HFFc6 (cell line): ENCODE measurements at regions not wholly inside any gene's neighbourhood (a gene's known extent, or its start where the extent isn't known, plus 50 kb on each side); places are given as distances from the start of the nearest gene placed in this dataset.

Source experiments
- DNase-seq: peaks from one replicate; pipeline ENCODE4 v3.0.0-alpha.2; 2018
- H3K27ac Mint-ChIP-seq: 2 replicates; pipeline ENCODE4 v1.8.0; 2020; ENCODE audit warnings: mild to moderate bottlenecking, mixed read lengths
- H3K27me3 Mint-ChIP-seq: 2 replicates; pipeline ENCODE4 v1.8.0; 2021; ENCODE audit warnings: mild to moderate bottlenecking, moderate library complexity, mixed read lengths; ENCODE audit not compliant: insufficient read depth
- H3K36me3 Mint-ChIP-seq: 2 replicates; pipeline ENCODE4 v1.8.0; 2021; ENCODE audit warnings: low read depth, mixed read lengths
- H3K4me1 Mint-ChIP-seq: 2 replicates; pipeline ENCODE4 v1.8.0; 2020; ENCODE audit warnings: low read depth, mixed read lengths
- H3K4me3 Mint-ChIP-seq: 2 replicates; pipeline ENCODE4 v1.8.0; 2020; ENCODE audit warnings: mild to moderate bottlenecking, moderate library complexity, mixed read lengths
- H3K9me3 Mint-ChIP-seq: 2 replicates; pipeline ENCODE4 v1.8.0; 2020; ENCODE audit warnings: mild to moderate bottlenecking, mixed read lengths
- TF ChIP-seq, protein P1 (sequence below): fragments of 200-600 bp; sonication (generic); IDR thresholded peaks from 2 replicates; pipeline ENCODE4 v1.5.0; 2021; ENCODE audit warnings: antibody characterized with exemption, mild to moderate bottlenecking

DNA sequence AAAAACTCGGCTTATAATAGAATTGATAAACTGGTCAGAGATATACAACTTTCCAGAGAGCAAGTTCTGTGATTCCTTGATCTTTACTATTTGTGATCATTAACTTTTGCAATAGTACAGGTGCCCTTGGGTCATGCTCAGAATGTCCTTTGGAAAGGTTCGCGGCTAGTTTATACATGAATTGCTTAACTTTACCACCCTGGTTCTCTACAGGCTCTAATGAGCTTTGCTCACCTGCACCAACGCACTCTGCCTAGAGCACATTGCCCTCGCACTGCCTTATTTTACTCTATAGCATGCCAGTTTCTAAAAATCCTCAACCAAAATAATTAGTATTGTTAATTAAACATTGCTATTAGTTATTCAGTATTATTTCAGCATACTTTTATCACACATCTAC lies 931.2 kb upstream of the KCND2 start:
- Mint-ChIP-seq H3K4me1 (no peaks in the 10 kb centered on the region), H3K36me3 (no peaks in the 10 kb centered on the region)

DNA sequence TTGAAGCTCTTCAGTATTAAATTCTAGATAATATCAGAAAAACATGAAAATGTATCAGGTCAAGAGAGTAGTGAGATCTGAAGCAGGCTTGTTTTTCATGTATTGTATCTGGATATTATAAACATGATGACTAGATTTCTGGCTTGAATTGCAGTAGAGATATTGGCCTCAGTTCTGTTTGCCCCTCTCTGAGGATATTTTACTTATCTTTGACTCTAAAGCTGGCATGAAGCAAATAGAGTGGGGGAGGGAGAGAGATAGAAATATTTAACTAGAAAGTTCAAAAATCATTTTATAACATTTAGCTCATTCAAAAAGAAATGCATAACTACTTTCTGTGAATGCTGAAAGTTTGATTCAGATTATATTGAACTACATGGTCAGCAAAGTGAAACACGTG lies 929.7 kb upstream of the KCND2 start:
- Mint-ChIP-seq H3K27me3 (0 out of 2 replicates have a peak, but pooled peaks cover 2% of the 10 kb centered on the region), H3K9me3 (peaks cover 12% of the 10 kb centered on the region)
- TF ChIP-seq, protein P1, sequence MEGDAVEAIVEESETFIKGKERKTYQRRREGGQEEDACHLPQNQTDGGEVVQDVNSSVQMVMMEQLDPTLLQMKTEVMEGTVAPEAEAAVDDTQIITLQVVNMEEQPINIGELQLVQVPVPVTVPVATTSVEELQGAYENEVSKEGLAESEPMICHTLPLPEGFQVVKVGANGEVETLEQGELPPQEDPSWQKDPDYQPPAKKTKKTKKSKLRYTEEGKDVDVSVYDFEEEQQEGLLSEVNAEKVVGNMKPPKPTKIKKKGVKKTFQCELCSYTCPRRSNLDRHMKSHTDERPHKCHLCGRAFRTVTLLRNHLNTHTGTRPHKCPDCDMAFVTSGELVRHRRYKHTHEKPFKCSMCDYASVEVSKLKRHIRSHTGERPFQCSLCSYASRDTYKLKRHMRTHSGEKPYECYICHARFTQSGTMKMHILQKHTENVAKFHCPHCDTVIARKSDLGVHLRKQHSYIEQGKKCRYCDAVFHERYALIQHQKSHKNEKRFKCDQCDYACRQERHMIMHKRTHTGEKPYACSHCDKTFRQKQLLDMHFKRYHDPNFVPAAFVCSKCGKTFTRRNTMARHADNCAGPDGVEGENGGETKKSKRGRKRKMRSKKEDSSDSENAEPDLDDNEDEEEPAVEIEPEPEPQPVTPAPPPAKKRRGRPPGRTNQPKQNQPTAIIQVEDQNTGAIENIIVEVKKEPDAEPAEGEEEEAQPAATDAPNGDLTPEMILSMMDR = no peak

More for the DNA sequence above, 931.2 kb upstream of the KCND2 start:
- Mint-ChIP-seq H3K4me3 (no peak overlapping the region), H3K27ac (no peak overlapping the region), H3K27me3 (0 out of 2 replicates have a peak, but pooled peaks cover under 1% of the 10 kb centered on the region), H3K9me3 (peaks cover 11% of the 10 kb centered on the region)
- TF ChIP-seq, protein P1 = no peak
- DNase-seq = no peak

DNA sequence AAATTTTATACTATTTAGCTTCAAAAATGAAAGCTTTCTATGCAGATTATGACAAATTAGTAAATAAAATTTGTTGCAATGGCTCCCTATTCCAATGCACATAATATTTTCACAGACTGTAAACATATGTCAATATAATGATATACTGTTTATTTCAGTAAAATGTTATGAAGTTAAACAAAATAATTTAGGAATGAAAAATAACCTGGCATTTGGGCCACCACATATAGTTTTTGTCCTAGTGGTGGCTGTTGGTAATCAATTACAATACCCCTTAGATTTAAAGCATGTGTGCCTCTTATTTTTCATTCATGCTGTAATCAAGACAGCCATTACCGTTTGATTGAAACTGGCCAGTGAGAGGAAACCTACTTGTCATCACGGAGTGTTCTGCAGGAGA lies 928.5 kb upstream of the KCND2 start:
- no peak for DNase-seq
- Mint-ChIP-seq H3K4me1 (no peaks in the 10 kb centered on the region), H3K4me3 (no peak overlapping the region), H3K9me3 (peaks cover 19% of the 10 kb centered on the region), H3K27me3 (0 out of 2 replicates have a peak, but pooled peaks cover 2% of the 10 kb centered on the region), H3K36me3 (no peaks in the 10 kb centered on the region; the same call in 1 of the 2 replicates), H3K27ac (no peak overlapping the region)
- TF ChIP-seq, protein P1 = no peak

More for the DNA sequence above, 929.7 kb upstream of the KCND2 start:
- H3K36me3 Mint-ChIP-seq = no peaks in the 10 kb centered on the region
- H3K4me1 Mint-ChIP-seq = no peaks in the 10 kb centered on the region
- no peak overlapping the region for H3K4me3 Mint-ChIP-seq
- H3K27ac Mint-ChIP-seq = no peak overlapping the region
- DNase-seq = no peak

DNA sequence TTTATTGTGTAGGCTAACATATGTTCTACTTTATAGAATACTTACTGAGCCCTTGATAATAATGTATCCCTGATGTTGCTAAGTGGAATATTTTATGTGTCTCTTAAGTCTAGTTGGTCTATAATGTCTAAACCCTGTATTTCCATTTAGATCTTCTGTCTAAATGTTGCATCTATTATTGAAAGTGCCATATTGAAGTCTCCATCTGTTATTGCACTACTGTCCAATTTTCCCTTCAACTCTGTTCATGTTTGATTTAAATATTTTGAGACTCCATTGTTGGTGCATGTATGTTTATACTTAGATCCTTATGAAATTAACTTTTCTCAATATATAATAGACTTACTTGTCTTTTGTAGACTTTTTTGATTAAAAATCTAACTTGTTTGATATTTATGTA lies 924.5 kb upstream of the KCND2 start:
- 0 out of 2 replicates have a peak, but pooled peaks cover 2% of the 10 kb centered on the region for H3K27me3 Mint-ChIP-seq
- H3K9me3 Mint-ChIP-seq = peaks cover 14% of the 10 kb centered on the region
- no peak overlapping the region for H3K27ac Mint-ChIP-seq
- H3K4me3 Mint-ChIP-seq = no peak overlapping the region
- TF ChIP-seq, protein P1 = no peak
- no peak for DNase-seq
- no peaks in the 10 kb centered on the region; the same call in 1 of the 2 replicates for H3K36me3 Mint-ChIP-seq
- H3K4me1 Mint-ChIP-seq = no peaks in the 10 kb centered on the region

DNA sequence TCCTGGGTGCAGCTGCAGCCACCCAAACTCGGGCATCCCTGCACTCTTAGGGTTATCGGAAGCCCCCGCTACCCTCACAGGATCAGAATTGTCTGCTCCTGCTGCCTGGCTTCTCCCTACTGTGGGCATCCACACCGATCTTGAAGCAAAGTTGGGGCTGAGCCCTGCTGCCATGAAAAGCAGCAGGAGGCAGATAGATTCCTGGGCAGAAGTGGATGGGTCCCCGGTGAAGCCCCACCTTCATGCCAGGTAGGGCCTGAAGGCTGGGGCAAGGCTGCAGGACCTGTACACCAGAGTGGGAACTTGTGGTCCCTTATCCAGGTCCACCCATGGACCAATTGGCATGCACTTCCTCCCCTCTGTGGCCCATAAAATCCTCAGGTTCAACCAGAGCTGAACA lies 922.6 kb upstream of the KCND2 start:
- peaks cover 14% of the 10 kb centered on the region for H3K9me3 Mint-ChIP-seq

More for the DNA sequence above, 922.6 kb upstream of the KCND2 start:
- no peaks in the 10 kb centered on the region for H3K4me1 Mint-ChIP-seq
- H3K27me3 Mint-ChIP-seq = 0 out of 2 replicates have a peak, but pooled peaks cover 2% of the 10 kb centered on the region
- TF ChIP-seq, protein P1 = no peak
- DNase-seq = no peak
- no peak overlapping the region for H3K27ac Mint-ChIP-seq
- H3K36me3 Mint-ChIP-seq = no peaks in the 10 kb centered on the region; the same call in 1 of the 2 replicates
- H3K4me3 Mint-ChIP-seq = no peak overlapping the region
